GM12878 (cell line): ENCODE measurements at regions not wholly inside any gene's neighbourhood (a gene's known extent, or its start where the extent isn't known, plus 50 kb on each side); places are given as distances from the start of the nearest gene placed in this dataset.

Experiments used
- ATAC-seq: fragments of 200-7000 bp; cut with Tn5 transposase; 3 replicates; pipeline ENCODE4 v1.9.1; 2020; ENCODE audit warnings: mild to moderate bottlenecking, moderate library complexity
- BruUV-seq: library from RNA; stranded (reverse); fragments of 400-500 nt; replicated peaks from 2 replicates; lab custom pipeline; 2021; lab: Mats Ljungman, UMichigan
- CTCF ChIA-PET: fragments of 300-600 bp; sonication (Branson Sonifier 250); formaldehyde crosslinking; extraction: SDS; loops from one replicate; lab custom pipeline; 2021; ENCODE audit warnings: inconsistent platforms; lab: Yijun Ruan, JAX
- POLR2A ChIA-PET: fragments of 350-600 bp; formaldehyde crosslinking; extraction: SDS; loops from one replicate; lab custom pipeline; 2021; ENCODE audit warnings: inconsistent platforms; lab: Charles Lee
- RAD21 ChIA-PET: fragments of 300-600 bp; sonication (Branson Sonifier 250); formaldehyde crosslinking; loops from one replicate; lab custom pipeline; 2023; ENCODE audit warnings: antibody characterized with exemption; ENCODE audit not compliant: unreplicated experiment; lab: Charles Lee
- SMC1A ChIA-PET: fragments of 300-600 bp; sonication (Branson Sonifier 250); formaldehyde crosslinking; loops from one replicate; lab custom pipeline; 2023; ENCODE audit not compliant: unreplicated experiment, uncharacterized antibody; lab: Charles Lee
- DNase-seq: peaks from one replicate; pipeline ENCODE4 v3.0.0-alpha.2; 2011; ENCODE audit warnings: low read depth, low spot score
- FAIRE-seq: peaks from 3 replicates; lab custom pipeline; 2011; peaks lifted over from hg19 to GRCh38; lab: Jason Lieb, UNC
- H2AFZ ChIP-seq: 2 replicates; pipeline ENCODE4 v1.6.0; 2011; ENCODE audit warnings: low read depth, low read length, control low read depth; ENCODE audit not compliant: control insufficient read depth
- H3K27ac ChIP-seq: 2 replicates; pipeline ENCODE4 v1.5.1; 2011; ENCODE audit warnings: control low read depth; ENCODE audit not compliant: control insufficient read depth, insufficient read depth
- H3K27me3 ChIP-seq, 2 experiments: replicated peaks in 1 of 2; 2 replicates each; pipeline versions ENCODE4 v1.6.0 to v1.6.1; 2011; ENCODE audit warnings: low read length in 1 of 2; ENCODE audit not compliant: control insufficient read depth in 2 of 2, insufficient read depth in 2 of 2
- H3K36me3 ChIP-seq, 2 experiments: 2 replicates each; pipeline ENCODE4 v1.5.1; 2011; ENCODE audit warnings: low read length in 1 of 2; ENCODE audit not compliant: control insufficient read depth in 2 of 2, insufficient read depth in 2 of 2
- H3K4me1 ChIP-seq: 2 replicates; pipeline ENCODE4 v1.6.1; 2011; ENCODE audit warnings: mild to moderate bottlenecking, low read length, moderate library complexity, mixed read lengths; ENCODE audit not compliant: control insufficient read depth, insufficient read depth
- H3K4me2 ChIP-seq: 2 replicates; pipeline ENCODE4 v1.6.0; 2011; ENCODE audit warnings: control low read depth; ENCODE audit not compliant: control insufficient read depth, insufficient read depth
- H3K4me3 ChIP-seq: fragments of 200-600 bp; sonication (generic); 2 replicates; pipeline ENCODE4 v1.5.1; 2016
- H3K79me2 ChIP-seq: 2 replicates; pipeline ENCODE4 v1.6.0; 2011; ENCODE audit warnings: low read length; ENCODE audit not compliant: control insufficient read depth, insufficient read depth
- H3K9ac ChIP-seq: 2 replicates; pipeline ENCODE4 v1.8.0; 2011; ENCODE audit warnings: low read length, control low read depth, mixed read lengths; ENCODE audit not compliant: control insufficient read depth, insufficient read depth
- H3K9me3 ChIP-seq: replicated peaks from 3 replicates; pipeline ENCODE4 v1.5.1; 2011; ENCODE audit warnings: mild to moderate bottlenecking, low read length; ENCODE audit not compliant: control insufficient read depth, insufficient read depth
- H4K20me1 ChIP-seq: 2 replicates; pipeline ENCODE4 v1.6.0; 2011; ENCODE audit not compliant: control insufficient read depth, insufficient read depth
- BACH1 ChIP-seq: fragments of 450-650 bp; IDR thresholded peaks from 2 replicates; pipeline ENCODE4 v1.6.1; 2017; ENCODE audit warnings: mild to moderate bottlenecking, borderline replicate concordance
- KAT2A ChIP-seq: conservative IDR thresholded peaks from 2 replicates; pipeline ENCODE4 v1.6.1; 2011; ENCODE audit warnings: low read depth, low read length; ENCODE audit not compliant: control insufficient read depth
- MEF2A ChIP-seq: IDR thresholded peaks from 2 replicates; pipeline ENCODE4 v1.6.1; 2011; ENCODE audit warnings: low read depth, mild to moderate bottlenecking, low read length, moderate library complexity; ENCODE audit not compliant: insufficient read depth
- MXI1 ChIP-seq: fragments of 150-350 bp; IDR thresholded peaks from 2 replicates; pipeline ENCODE4 v1.6.1; 2011; ENCODE audit warnings: low read depth, mild to moderate bottlenecking, inconsistent platforms, low read length, improper control_type of control experiment
- STAT1 ChIP-seq: fragments of 450-650 bp; conservative IDR thresholded peaks from 2 replicates; pipeline ENCODE4 v1.6.1; 2014; ENCODE audit warnings: antibody characterized with exemption, mild to moderate bottlenecking
- TARDBP ChIP-seq: IDR thresholded peaks from 2 replicates; pipeline ENCODE4 v1.6.1; 2016; ENCODE audit warnings: borderline replicate concordance
- YY1 ChIP-seq: IDR thresholded peaks from 2 replicates; pipeline ENCODE4 v1.6.1; 2011; ENCODE audit warnings: low read depth, mild to moderate bottlenecking, low read length
- WGBS: methylation state at CpG from one replicate; pipeline ENCODE4 v1.1.6; 2016; ENCODE audit warnings: low lambda C conversion rate; ENCODE audit not compliant: insufficient replicate concordance, insufficient coverage; ENCODE audit errors: missing lambda C conversion rate; 5-methylcytosine and 5-hydroxymethylcytosine counted together
- in situ Hi-C: fragments of 300-500 bp; cut with MboI; formaldehyde crosslinking; loops from 9 replicates; pipeline ENCODE4 v1.14.3; 2018; ENCODE audit warnings: mixed read lengths
- intact Hi-C: fragments of 100-400 bp; cut with micrococcal nuclease; formaldehyde crosslinking; loops from one replicate; pipeline ENCODE4 v1.14.2; 2022; ENCODE audit not compliant: unreplicated experiment
- TF ChIP-seq, protein P1 (sequence below): fragments of 450-650 bp; IDR thresholded peaks from 2 replicates; pipeline ENCODE4 v1.6.1; 2016; ENCODE audit warnings: mild to moderate bottlenecking, moderate library complexity, borderline replicate concordance
- TF ChIP-seq, protein P2 (sequence below), 3 experiments: IDR thresholded peaks in 2 of 3; conservative IDR thresholded peaks in 1 of 3; 2 replicates each; pipeline ENCODE4 v1.5.1; 2011; ENCODE audit warnings: low read depth in 3 of 3, low read length in 3 of 3, mild to moderate bottlenecking in 3 of 3, control low read depth in 2 of 3, moderate library complexity in 2 of 3, inconsistent platforms in 1 of 3, mixed read lengths in 1 of 3; ENCODE audit not compliant: control insufficient read depth in 2 of 3, insufficient read depth in 1 of 3; ENCODE audit errors: extremely low read depth in 1 of 3
- TF ChIP-seq, protein P3 (sequence below): fragments of 450-650 bp; formaldehyde crosslinking; IDR thresholded peaks from 2 replicates; pipeline ENCODE4 v1.5.0; 2022; ENCODE audit warnings: mild to moderate bottlenecking, missing genetic modification characterization

DNA sequence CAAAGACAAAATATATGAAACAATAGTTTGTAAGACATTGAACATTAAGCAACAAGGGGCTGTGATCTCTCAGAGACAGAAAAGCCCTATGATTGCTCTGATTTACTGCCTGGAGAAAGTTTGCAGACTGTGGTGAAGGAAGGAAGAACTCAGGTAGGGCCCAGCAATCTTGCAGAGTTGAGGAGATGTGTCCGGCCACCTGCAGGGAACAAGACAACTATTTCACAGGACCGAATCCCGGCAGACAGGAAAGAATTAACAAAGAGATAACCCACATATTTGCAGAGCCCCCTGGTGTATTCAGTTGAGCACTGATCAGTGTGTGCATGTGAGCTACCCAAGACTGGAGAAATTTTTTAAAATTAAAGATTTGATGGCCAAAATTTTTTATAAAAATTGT lies 58.3 kb upstream of the FMN2 start:
- intact Hi-C loops: no loop called here
- ATAC-seq (no peak), DNase-seq (no peak), FAIRE-seq (no peak)
- TF ChIP-seq MEF2A (no peak), STAT1 (no peak), KAT2A (no peak), MXI1 (no peak), BACH1 (no peak), YY1 (no peak), TARDBP (no peak)
- TF ChIP-seq, protein P1, sequence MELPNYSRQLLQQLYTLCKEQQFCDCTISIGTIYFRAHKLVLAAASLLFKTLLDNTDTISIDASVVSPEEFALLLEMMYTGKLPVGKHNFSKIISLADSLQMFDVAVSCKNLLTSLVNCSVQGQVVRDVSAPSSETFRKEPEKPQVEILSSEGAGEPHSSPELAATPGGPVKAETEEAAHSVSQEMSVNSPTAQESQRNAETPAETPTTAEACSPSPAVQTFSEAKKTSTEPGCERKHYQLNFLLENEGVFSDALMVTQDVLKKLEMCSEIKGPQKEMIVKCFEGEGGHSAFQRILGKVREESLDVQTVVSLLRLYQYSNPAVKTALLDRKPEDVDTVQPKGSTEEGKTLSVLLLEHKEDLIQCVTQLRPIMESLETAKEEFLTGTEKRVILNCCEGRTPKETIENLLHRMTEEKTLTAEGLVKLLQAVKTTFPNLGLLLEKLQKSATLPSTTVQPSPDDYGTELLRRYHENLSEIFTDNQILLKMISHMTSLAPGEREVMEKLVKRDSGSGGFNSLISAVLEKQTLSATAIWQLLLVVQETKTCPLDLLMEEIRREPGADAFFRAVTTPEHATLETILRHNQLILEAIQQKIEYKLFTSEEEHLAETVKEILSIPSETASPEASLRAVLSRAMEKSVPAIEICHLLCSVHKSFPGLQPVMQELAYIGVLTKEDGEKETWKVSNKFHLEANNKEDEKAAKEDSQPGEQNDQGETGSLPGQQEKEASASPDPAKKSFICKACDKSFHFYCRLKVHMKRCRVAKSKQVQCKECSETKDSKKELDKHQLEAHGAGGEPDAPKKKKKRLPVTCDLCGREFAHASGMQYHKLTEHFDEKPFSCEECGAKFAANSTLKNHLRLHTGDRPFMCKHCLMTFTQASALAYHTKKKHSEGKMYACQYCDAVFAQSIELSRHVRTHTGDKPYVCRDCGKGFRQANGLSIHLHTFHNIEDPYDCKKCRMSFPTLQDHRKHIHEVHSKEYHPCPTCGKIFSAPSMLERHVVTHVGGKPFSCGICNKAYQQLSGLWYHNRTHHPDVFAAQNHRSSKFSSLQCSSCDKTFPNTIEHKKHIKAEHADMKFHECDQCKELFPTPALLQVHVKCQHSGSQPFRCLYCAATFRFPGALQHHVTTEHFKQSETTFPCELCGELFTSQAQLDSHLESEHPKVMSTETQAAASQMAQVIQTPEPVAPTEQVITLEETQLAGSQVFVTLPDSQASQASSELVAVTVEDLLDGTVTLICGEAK: no peak
- TF ChIP-seq, protein P2, sequence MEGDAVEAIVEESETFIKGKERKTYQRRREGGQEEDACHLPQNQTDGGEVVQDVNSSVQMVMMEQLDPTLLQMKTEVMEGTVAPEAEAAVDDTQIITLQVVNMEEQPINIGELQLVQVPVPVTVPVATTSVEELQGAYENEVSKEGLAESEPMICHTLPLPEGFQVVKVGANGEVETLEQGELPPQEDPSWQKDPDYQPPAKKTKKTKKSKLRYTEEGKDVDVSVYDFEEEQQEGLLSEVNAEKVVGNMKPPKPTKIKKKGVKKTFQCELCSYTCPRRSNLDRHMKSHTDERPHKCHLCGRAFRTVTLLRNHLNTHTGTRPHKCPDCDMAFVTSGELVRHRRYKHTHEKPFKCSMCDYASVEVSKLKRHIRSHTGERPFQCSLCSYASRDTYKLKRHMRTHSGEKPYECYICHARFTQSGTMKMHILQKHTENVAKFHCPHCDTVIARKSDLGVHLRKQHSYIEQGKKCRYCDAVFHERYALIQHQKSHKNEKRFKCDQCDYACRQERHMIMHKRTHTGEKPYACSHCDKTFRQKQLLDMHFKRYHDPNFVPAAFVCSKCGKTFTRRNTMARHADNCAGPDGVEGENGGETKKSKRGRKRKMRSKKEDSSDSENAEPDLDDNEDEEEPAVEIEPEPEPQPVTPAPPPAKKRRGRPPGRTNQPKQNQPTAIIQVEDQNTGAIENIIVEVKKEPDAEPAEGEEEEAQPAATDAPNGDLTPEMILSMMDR (IDR thresholded peaks at IDR 0.05 in 2 of 3, conservative IDR thresholded peaks at IDR 0.05 in 1 of 3; ENCODE audit: control insufficient read depth in 2 of 3, extremely low read depth in 1 of 3, insufficient read depth in 1 of 3, low read depth in 3 of 3, low read length in 3 of 3): no peak
- TF ChIP-seq, protein P3, sequence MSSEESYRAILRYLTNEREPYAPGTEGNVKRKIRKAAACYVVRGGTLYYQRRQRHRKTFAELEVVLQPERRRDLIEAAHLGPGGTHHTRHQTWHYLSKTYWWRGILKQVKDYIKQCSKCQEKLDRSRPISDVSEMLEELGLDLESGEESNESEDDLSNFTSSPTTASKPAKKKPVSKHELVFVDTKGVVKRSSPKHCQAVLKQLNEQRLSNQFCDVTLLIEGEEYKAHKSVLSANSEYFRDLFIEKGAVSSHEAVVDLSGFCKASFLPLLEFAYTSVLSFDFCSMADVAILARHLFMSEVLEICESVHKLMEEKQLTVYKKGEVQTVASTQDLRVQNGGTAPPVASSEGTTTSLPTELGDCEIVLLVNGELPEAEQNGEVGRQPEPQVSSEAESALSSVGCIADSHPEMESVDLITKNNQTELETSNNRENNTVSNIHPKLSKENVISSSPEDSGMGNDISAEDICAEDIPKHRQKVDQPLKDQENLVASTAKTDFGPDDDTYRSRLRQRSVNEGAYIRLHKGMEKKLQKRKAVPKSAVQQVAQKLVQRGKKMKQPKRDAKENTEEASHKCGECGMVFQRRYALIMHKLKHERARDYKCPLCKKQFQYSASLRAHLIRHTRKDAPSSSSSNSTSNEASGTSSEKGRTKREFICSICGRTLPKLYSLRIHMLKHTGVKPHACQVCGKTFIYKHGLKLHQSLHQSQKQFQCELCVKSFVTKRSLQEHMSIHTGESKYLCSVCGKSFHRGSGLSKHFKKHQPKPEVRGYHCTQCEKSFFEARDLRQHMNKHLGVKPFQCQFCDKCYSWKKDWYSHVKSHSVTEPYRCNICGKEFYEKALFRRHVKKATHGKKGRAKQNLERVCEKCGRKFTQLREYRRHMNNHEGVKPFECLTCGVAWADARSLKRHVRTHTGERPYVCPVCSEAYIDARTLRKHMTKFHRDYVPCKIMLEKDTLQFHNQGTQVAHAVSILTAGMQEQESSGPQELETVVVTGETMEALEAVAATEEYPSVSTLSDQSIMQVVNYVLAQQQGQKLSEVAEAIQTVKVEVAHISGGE (CRISPR knock-in tag): no peak
- H3K36me3 ChIP-seq: no peaks in the 10 kb centered on the region
- no TSS peak for BruUV-seq
- H3K9me3 ChIP-seq: no peaks in the 10 kb centered on the region
- H3K4me3 ChIP-seq: no peak overlapping the region
- SMC1A ChIA-PET: no interaction called here
- H3K27me3 ChIP-seq: no peaks in the 10 kb centered on the region
- H4K20me1 ChIP-seq: no peaks in the 10 kb centered on the region
- no peak overlapping the region for H2AFZ ChIP-seq
- H3K79me2 ChIP-seq: no peaks in the 10 kb centered on the region
- no peak overlapping the region for H3K4me2 ChIP-seq
- WGBS: 0% methylated on average over 3 of the region's 3 CpGs
- H3K27ac ChIP-seq: no peak overlapping the region
- in situ Hi-C loops: no loop called here
- CTCF ChIA-PET: interaction anchor here (0.6 kb wide), 1 partner anchor 58 kb away, joined by 3 read pairs; no protein-coding TSS in a partner anchor
- POLR2A ChIA-PET: no interaction called here
- H3K4me1 ChIP-seq: no peaks in the 10 kb centered on the region
- H3K9ac ChIP-seq: no peak overlapping the region
- RAD21 ChIA-PET: no interaction called here
